ENCODE measurements at regions not wholly inside any gene's neighbourhood (a gene's known extent, or its start where the extent isn't known, plus 50 kb on each side); places are given as distances from the start of the nearest gene placed in this dataset.

- POLR2A ChIA-PET: no interaction called here
- no peak overlapping the region for H3K27ac Mint-ChIP-seq
- CTCF ChIA-PET: no interaction called here
- no peaks in the 10 kb centered on the region for H3K36me3 Mint-ChIP-seq (ENCODE audit: low read depth)
- H3K4me3 Mint-ChIP-seq: no peak overlapping the region
- H3K27me3 Mint-ChIP-seq: peaks cover 1% of the 10 kb centered on the region
- DNase-seq: no peak
- no peaks in the 10 kb centered on the region for H3K4me1 Mint-ChIP-seq
- H3K9me3 Mint-ChIP-seq: no peaks in the 10 kb centered on the region
Measured at GRCh38 chr2:216971593-216971992, 111.7 kb upstream of the TNP1 start.

GRCh38 chr2:216970359-216970915 is 110.6 kb upstream of the TNP1 start:
- CTCF ChIA-PET: no interaction called here
- H3K36me3 Mint-ChIP-seq (ENCODE audit: low read depth): no peaks in the 10 kb centered on the region
- no peak for DNase-seq
- H3K27me3 Mint-ChIP-seq: peaks cover 1% of the 10 kb centered on the region
- no peak overlapping the region for H3K4me3 Mint-ChIP-seq
- POLR2A ChIA-PET: no interaction called here
- no peak overlapping the region for H3K27ac Mint-ChIP-seq
- H3K9me3 Mint-ChIP-seq: no peaks in the 10 kb centered on the region
- no peaks in the 10 kb centered on the region for H3K4me1 Mint-ChIP-seq

GRCh38 chr2:216967889-216968288 is 108.0 kb upstream of the TNP1 start:
- Mint-ChIP-seq H3K4me1 (no peaks in the 10 kb centered on the region), H3K9me3 (no peaks in the 10 kb centered on the region), H3K36me3 (ENCODE audit: low read depth) (no peaks in the 10 kb centered on the region), H3K27ac (no peak overlapping the region), H3K4me3 (no peak overlapping the region), H3K27me3 (peaks cover 5% of the 10 kb centered on the region)
- DNase-seq: no peak
- ChIA-PET CTCF (no interaction called here), POLR2A (no interaction called here)

DNA sequence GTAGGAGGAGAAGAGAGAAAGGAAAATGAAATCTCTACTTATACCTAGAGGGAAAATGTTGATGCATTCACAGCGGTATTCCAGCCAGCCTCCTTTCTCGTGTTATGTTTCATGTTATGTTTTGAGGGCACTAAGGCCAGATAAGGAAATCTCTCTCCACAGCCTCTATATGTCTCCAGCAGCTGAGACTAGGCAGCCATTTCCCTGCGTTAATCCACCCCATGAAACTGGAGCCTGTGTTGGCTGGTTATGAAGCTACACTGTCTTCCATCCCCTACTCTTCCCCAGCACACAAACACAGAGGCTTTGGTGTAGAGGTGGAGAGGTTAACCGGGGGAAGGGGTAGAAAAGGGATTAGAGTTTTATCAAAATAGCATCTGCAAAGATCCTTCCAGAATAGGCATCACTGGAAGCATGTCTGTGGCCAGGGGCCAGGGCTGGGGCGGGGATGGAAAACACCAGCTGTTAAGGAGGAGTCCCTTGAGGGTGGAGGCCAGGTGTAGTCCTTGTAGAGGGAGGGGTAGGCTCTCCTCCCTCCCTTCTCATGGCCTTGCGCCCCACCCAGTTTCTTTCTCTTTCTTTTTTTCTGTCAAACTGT is 100.9 kb upstream of the TNP1 start:
- no peaks in the 10 kb centered on the region for H3K36me3 Mint-ChIP-seq (ENCODE audit: low read depth)
- H3K27me3 Mint-ChIP-seq: peaks cover 7% of the 10 kb centered on the region
- no peak overlapping the region for H3K4me3 Mint-ChIP-seq
- CTCF ChIA-PET: no interaction called here
- no peaks in the 10 kb centered on the region for H3K4me1 Mint-ChIP-seq
- H3K9me3 Mint-ChIP-seq: no peaks in the 10 kb centered on the region
- no peak overlapping the region for H3K27ac Mint-ChIP-seq
- POLR2A ChIA-PET: no interaction called here
- DNase-seq: no peak

DNA sequence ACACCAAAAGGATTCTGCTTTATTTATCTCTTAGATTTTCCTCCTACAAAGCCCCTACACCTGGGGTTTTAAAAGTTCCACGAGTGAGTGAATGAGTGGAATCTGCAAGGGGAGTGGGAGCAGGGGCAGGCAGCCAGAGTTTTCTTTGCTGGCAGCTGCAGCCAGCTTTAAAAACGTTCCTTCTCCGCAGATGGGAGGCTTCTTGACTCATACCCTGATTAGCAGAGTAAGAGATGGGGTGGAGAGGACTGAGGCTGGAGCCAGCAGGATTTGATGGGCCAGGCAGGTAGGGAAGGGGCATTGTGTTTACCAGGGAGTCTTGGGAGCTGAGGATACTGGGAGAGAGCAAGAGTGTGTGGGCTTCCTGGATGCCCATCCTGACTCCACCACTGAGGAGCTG is 99.6 kb upstream of the TNP1 start:
- Mint-ChIP-seq H3K9me3 (no peaks in the 10 kb centered on the region), H3K27me3 (peaks cover 7% of the 10 kb centered on the region), H3K4me3 (no peak overlapping the region), H3K27ac (no peak overlapping the region), H3K4me1 (no peaks in the 10 kb centered on the region), H3K36me3 (ENCODE audit: low read depth) (no peaks in the 10 kb centered on the region)
- DNase-seq: no peak
- ChIA-PET CTCF (no interaction called here), POLR2A (no interaction called here)

DNA sequence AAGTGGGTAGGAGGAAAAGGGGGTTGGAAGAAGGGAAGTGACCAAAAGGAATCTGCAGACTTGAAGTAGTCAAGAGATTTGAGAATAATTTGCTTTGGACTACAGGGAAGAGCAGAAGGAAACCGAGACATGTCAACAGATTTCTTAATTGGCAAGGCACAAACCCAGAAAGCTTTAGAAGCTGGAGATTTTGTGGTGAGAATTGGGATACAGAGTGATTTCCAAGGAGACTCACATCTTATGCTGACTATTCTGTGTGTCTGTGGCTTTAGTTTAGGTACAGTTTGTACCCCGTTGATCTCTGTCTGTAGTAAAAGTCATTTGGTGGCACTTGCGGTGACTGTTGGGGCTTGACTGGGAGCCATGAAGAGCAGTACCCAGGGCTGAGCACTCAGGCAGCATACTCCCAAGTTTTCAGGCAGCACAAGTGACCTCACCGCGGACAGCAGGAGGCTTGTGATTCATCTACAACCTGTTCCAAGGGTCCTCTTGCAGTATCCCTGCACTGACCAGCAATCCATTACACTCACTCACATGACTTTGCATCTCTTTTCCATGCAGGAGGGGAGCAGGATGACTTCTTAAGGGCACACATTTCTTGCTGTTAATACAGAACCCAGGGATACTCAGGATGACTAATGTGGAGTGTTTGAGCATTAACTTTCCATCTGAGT is 97.1 kb upstream of the TNP1 start:
- POLR2A ChIA-PET: no interaction called here
- Mint-ChIP-seq H3K4me3 (no peak overlapping the region), H3K27ac (no peak overlapping the region), H3K9me3 (no peaks in the 10 kb centered on the region), H3K4me1 (no peaks in the 10 kb centered on the region), H3K36me3 (ENCODE audit: low read depth) (no peaks in the 10 kb centered on the region), H3K27me3 (peaks cover 1% of the 10 kb centered on the region)
- DNase-seq: no peak
- CTCF ChIA-PET: no interaction called here

GRCh38 chr2:216951171-216951570 is 91.3 kb upstream of the TNP1 start:
- no peaks in the 10 kb centered on the region for H3K9me3 Mint-ChIP-seq
- ChIA-PET CTCF (no interaction called here), POLR2A (no interaction called here)
- no peaks in the 10 kb centered on the region for H3K27me3 Mint-ChIP-seq
- H3K36me3 Mint-ChIP-seq (ENCODE audit: low read depth): no peaks in the 10 kb centered on the region
- no peak overlapping the region for H3K27ac Mint-ChIP-seq
- no peaks in the 10 kb centered on the region for H3K4me1 Mint-ChIP-seq
- no peak for DNase-seq
- H3K4me3 Mint-ChIP-seq: no peak overlapping the region

- no peak for DNase-seq
- Mint-ChIP-seq H3K4me1 (no peaks in the 10 kb centered on the region), H3K27me3 (no peaks in the 10 kb centered on the region), H3K36me3 (ENCODE audit: low read depth) (no peaks in the 10 kb centered on the region), H3K4me3 (no peak overlapping the region), H3K9me3 (no peaks in the 10 kb centered on the region), H3K27ac (no peak overlapping the region)
- ChIA-PET CTCF (no interaction called here), POLR2A (no interaction called here)
Measured at GRCh38 chr2:216950547-216950946, 90.7 kb upstream of the TNP1 start.

- no peak overlapping the region for H3K4me3 Mint-ChIP-seq
- H3K36me3 Mint-ChIP-seq (ENCODE audit: low read depth): no peaks in the 10 kb centered on the region
- no peaks in the 10 kb centered on the region for H3K27me3 Mint-ChIP-seq
- no peak for DNase-seq
- H3K27ac Mint-ChIP-seq: no peak overlapping the region
- H3K9me3 Mint-ChIP-seq: no peaks in the 10 kb centered on the region
- POLR2A ChIA-PET: no interaction called here
- CTCF ChIA-PET: no interaction called here
- H3K4me1 Mint-ChIP-seq: no peaks in the 10 kb centered on the region
Measured at GRCh38 chr2:216949700-216950413, 90.0 kb upstream of the TNP1 start.

DNA sequence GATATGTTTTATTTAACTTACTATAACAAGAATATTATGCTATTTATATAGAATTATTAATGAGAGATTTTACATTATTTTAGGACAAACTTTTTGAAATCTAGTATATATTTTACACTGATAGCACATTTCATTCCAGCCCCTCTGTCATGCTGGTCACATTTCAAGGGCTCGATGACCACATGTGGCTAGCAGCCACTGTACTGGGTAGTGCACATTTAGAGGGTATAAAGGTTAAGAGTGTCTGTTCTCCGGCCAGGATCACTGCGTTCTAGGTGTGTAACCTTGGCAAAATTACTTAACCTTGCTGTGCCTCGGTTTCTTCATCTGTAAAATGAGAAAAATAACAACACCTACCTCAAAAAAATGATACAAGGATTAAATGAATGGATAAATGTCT is 87.2 kb upstream of the TNP1 start:
- DNase-seq: no peak
- H3K4me1 Mint-ChIP-seq: no peaks in the 10 kb centered on the region
- H3K27ac Mint-ChIP-seq: no peak overlapping the region
- no peak overlapping the region for H3K4me3 Mint-ChIP-seq
- H3K27me3 Mint-ChIP-seq: no peaks in the 10 kb centered on the region
- no peaks in the 10 kb centered on the region for H3K9me3 Mint-ChIP-seq
- POLR2A ChIA-PET: no interaction called here
- no peaks in the 10 kb centered on the region for H3K36me3 Mint-ChIP-seq (ENCODE audit: low read depth)
- CTCF ChIA-PET: no interaction called here

DNA sequence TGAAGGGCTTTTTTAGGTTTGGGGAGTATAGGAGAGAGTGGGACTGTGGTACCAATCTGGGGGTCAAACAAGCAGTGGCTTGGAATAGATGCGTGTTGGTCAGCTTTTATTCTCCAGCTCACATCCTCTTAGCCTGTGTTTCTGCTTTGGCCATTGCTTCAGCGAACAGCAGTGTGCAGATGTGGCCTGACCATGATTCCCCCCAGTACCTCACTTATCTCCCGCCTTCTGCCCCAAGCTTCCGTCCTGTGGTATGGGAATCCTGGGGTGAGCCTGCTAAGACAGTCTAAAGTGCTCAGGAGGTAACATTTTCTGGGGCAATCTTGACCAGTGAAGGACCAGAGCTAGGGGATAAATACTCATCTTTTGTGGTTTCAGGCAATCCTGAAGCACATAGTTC is 84.9 kb upstream of the TNP1 start:
- ChIA-PET POLR2A (no interaction called here), CTCF (no interaction called here)
- no peak for DNase-seq
- H3K27ac Mint-ChIP-seq: no peak overlapping the region
- H3K4me1 Mint-ChIP-seq: no peaks in the 10 kb centered on the region
- H3K9me3 Mint-ChIP-seq: no peaks in the 10 kb centered on the region
- peaks cover 3% of the 10 kb centered on the region for H3K27me3 Mint-ChIP-seq
- H3K36me3 Mint-ChIP-seq (ENCODE audit: low read depth): no peaks in the 10 kb centered on the region
- H3K4me3 Mint-ChIP-seq: no peak overlapping the region

DNA sequence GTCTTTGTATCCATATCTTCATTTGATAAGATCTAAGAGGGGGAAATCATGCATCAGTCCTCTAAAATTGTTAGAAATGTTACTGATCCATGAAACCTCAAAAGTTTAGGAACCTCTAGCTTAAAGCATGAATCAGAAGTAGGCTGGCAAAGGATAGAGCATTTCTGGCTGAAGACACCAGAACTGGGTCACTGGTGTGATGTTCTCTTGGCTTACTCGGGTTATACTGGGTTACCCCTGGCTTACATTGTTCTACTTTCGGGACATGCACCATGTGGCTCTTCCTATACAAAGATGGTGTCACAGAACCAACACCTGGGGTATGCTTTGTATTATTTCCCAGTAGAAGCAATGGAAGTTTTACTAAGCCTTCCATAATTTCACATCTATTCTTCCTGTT is 83.2 kb upstream of the TNP1 start:
- no peak overlapping the region for H3K4me3 Mint-ChIP-seq
- POLR2A ChIA-PET: no interaction called here

DNA sequence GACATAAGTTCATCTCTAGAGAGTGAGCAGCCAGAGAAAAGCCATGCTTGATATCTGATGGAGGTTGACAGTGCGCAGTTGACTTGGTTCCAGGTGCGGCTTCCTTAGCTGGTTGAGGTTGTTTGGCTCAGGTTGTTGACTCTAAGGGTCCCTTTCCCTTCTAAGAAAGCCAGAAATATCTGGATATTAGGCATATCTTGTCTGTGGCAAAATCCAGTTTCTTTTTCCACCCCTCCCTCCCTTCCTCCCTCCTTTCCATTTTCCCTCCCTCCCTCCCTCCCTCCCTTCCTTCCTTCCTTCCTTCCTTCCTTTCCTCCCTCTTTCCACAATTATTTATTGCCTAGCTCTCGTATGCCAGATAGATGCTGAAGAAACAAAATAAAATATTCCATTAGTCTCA is 82.6 kb upstream of the TNP1 start:
- H3K27ac Mint-ChIP-seq: no peak overlapping the region
- H3K4me1 Mint-ChIP-seq: no peaks in the 10 kb centered on the region
- DNase-seq: no peak
- peaks cover 3% of the 10 kb centered on the region for H3K27me3 Mint-ChIP-seq
- H3K4me3 Mint-ChIP-seq: no peak overlapping the region
- H3K9me3 Mint-ChIP-seq: no peaks in the 10 kb centered on the region
- ChIA-PET POLR2A (no interaction called here), CTCF (no interaction called here)
- no peaks in the 10 kb centered on the region for H3K36me3 Mint-ChIP-seq (ENCODE audit: low read depth)

More for the DNA sequence above, 83.2 kb upstream of the TNP1 start:
- H3K4me1 Mint-ChIP-seq: no peaks in the 10 kb centered on the region
- no peaks in the 10 kb centered on the region for H3K9me3 Mint-ChIP-seq
- H3K27me3 Mint-ChIP-seq: peaks cover 3% of the 10 kb centered on the region
- CTCF ChIA-PET: no interaction called here
- no peak overlapping the region for H3K27ac Mint-ChIP-seq
- DNase-seq: no peak
- H3K36me3 Mint-ChIP-seq (ENCODE audit: low read depth): no peaks in the 10 kb centered on the region

DNA sequence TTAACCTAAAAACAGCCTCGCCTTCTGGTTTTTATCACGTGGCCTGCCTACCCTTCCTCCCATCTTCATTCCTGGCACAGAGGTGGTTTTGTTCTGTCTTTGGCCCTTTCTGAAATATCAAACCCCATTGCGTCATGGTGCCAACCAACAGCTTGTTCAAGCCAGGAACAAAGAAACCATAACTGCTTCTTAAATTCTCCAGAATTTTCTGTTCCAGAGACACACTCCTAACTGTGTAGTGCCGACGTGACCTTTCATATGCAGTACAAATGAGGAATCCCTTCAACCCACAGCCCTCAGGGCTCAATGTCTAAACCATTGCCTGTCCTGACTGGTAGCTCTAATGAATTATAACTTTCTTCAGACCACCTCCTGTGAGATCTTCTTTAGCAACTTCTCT is 82.2 kb upstream of the TNP1 start:
- Mint-ChIP-seq H3K27me3 (peaks cover 3% of the 10 kb centered on the region), H3K9me3 (no peaks in the 10 kb centered on the region), H3K4me1 (no peaks in the 10 kb centered on the region), H3K27ac (no peak overlapping the region), H3K36me3 (ENCODE audit: low read depth) (no peaks in the 10 kb centered on the region), H3K4me3 (no peak overlapping the region)
- no peak for DNase-seq
- ChIA-PET POLR2A (no interaction called here), CTCF (no interaction called here)

Measured in activated CD4-positive, alpha-beta memory T cell treated with anti-CD3 and anti-CD28 coated beads, Interleukin-2, amount 10 ng/mL, durations not matched to agents 7 days and 5 days (primary cell).